T-helper 1 cell treated with Interleukin-12 subunit alpha and Interleukin-12 subunit beta and Interleukin-4 antibody, amounts not matched to agents 30 ng/mL and 1 ng/mL, for 36 hours (primary cell): ENCODE measurements at regions not wholly inside any gene's neighbourhood (a gene's known extent, or its start where the extent isn't known, plus 50 kb on each side); places are given as distances from the start of the nearest gene placed in this dataset.
"Not testable (repeated sequence)": the region's sequence is repeated elsewhere in the genome, so short reads cannot be mapped to it uniquely, and the experiment has no call there.

Experiments
- intact Hi-C: fragments of 100-400 bp; cut with micrococcal nuclease; formaldehyde crosslinking; loops from one replicate; pipeline ENCODE4 v1.15.1; 2024

- intact Hi-C loops = no loop called here
Measured at GRCh38 chr4:189800545-189801088, 140.1 kb upstream of the FRG1 start.

GRCh38 chr4:189802884-189803283 lies 137.8 kb upstream of the FRG1 start:
- intact Hi-C loops = no loop called here

- intact Hi-C loops = no loop called here
Measured at GRCh38 chr4:189804894-189805293, 135.8 kb upstream of the FRG1 start.

GRCh38 chr4:189806506-189806905 lies 134.2 kb upstream of the FRG1 start:
- intact Hi-C loops = no loop called here

- intact Hi-C loops = no loop called here
Measured at GRCh38 chr4:189807031-189807430, 133.6 kb upstream of the FRG1 start.

- intact Hi-C loops = no loop called here
Measured at GRCh38 chr4:189809241-189809735, 131.4 kb upstream of the FRG1 start.

GRCh38 chr4:189809839-189810238 lies 130.8 kb upstream of the FRG1 start:
- intact Hi-C loops = no loop called here

GRCh38 chr4:189810318-189811181 lies 130.1 kb upstream of the FRG1 start:
- intact Hi-C loops = not testable (repeated sequence)

- intact Hi-C loops = no loop called here
Measured at GRCh38 chr4:189815404-189816192, 125.1 kb upstream of the FRG1 start.

- intact Hi-C loops = no loop called here
Measured at GRCh38 chr4:189822326-189822725, 118.3 kb upstream of the FRG1 start.

GRCh38 chr4:189823591-189823990 lies 117.1 kb upstream of the FRG1 start:
- intact Hi-C loops = no loop called here

- intact Hi-C loops = no loop called here
Measured at GRCh38 chr4:189825466-189825865, 115.2 kb upstream of the FRG1 start.

- intact Hi-C loops = no loop called here
Measured at GRCh38 chr4:189826657-189827056, 114.0 kb upstream of the FRG1 start.

GRCh38 chr4:189828081-189828697 lies 112.5 kb upstream of the FRG1 start:
- intact Hi-C loops = no loop called here

GRCh38 chr4:189832528-189832927 lies 108.1 kb upstream of the FRG1 start:
- intact Hi-C loops = no loop called here

- intact Hi-C loops = no loop called here
Measured at GRCh38 chr4:189834616-189835015, 106.1 kb upstream of the FRG1 start.

- intact Hi-C loops = no loop called here
Measured at GRCh38 chr4:189835505-189835904, 105.2 kb upstream of the FRG1 start.

GRCh38 chr4:189837471-189837870 lies 103.2 kb upstream of the FRG1 start:
- intact Hi-C loops = no loop called here

- intact Hi-C loops = no loop called here
Measured at GRCh38 chr4:189838821-189839497, 101.7 kb upstream of the FRG1 start.

GRCh38 chr4:189840356-189840755 lies 100.3 kb upstream of the FRG1 start:
- intact Hi-C loops = no loop called here

- intact Hi-C loops = no loop called here
Measured at GRCh38 chr4:189843413-189844009, 97.2 kb upstream of the FRG1 start.
